HepG2 (cell line): ENCODE measurements at regions not wholly inside any gene's neighbourhood (a gene's known extent, or its start where the extent isn't known, plus 50 kb on each side); places are given as distances from the start of the nearest gene placed in this dataset.

Experiments
- ATAC-seq: fragments of 200-7000 bp; cut with Tn5 transposase; 3 replicates; pipeline ENCODE4 v1.9.1; 2020; ENCODE audit warnings: mild to moderate bottlenecking, moderate library complexity
- BruUV-seq: library from RNA; stranded (reverse); fragments of 400-500 nt; replicated peaks from 2 replicates; lab custom pipeline; 2021; lab: Mats Ljungman, UMichigan
- CTCF ChIA-PET: fragments of 300-600 bp; formaldehyde crosslinking; extraction: SDS; loops from one replicate; lab custom pipeline; 2021; ENCODE audit warnings: low total read pairs, inconsistent platforms, low intra/inter-chr PET ratio; lab: Yijun Ruan, JAX
- POLR2A ChIA-PET: fragments of 350-600 bp; sonication (Branson Sonifier 250); formaldehyde crosslinking; loops from one replicate; lab custom pipeline; 2020; ENCODE audit warnings: antibody characterized with exemption, inconsistent platforms; lab: Yijun Ruan, JAX
- DNase-seq: peaks from one replicate; pipeline ENCODE4 v3.0.0-alpha.2; 2015; ENCODE audit warnings: low spot score
- FAIRE-seq: peaks from 3 replicates; lab custom pipeline; 2011; peaks lifted over from hg19 to GRCh38; lab: Jason Lieb, UNC
- H2AFZ ChIP-seq: one replicate; pipeline ENCODE4 v1.6.1; 2011; ENCODE audit warnings: low read length, inconsistent platforms
- H3K27ac ChIP-seq: fragments of 300-600 bp; 3 replicates; pipeline ENCODE4 v1.8.0; 2011; ENCODE audit warnings: mixed run types, mild to moderate bottlenecking, mixed read lengths, low read length, inconsistent platforms; ENCODE audit not compliant: insufficient read depth; ENCODE audit errors: extremely low read length
- H3K27me3 ChIP-seq, 2 experiments: fragments of 200-600 bp in 1 of 2; 2 replicates in 1 of 2; 3 replicates in 1 of 2; pipeline versions ENCODE4 v1.6.0 to v1.8.0; 2011; ENCODE audit warnings: low read length in 2 of 2, mild to moderate bottlenecking in 2 of 2, moderate library complexity in 2 of 2, inconsistent platforms in 1 of 2; ENCODE audit not compliant: insufficient read depth in 2 of 2, control insufficient read depth in 1 of 2
- H3K36me3 ChIP-seq, 2 experiments: fragments of 200-600 bp in 1 of 2; replicated peaks in 1 of 2; 2 replicates in 1 of 2; 3 replicates in 1 of 2; pipeline versions ENCODE4 v1.5.1 to v1.8.0; 2011; ENCODE audit warnings: low read length in 2 of 2, inconsistent platforms in 1 of 2; ENCODE audit not compliant: insufficient read depth in 2 of 2, control insufficient read depth in 1 of 2
- H3K4me1 ChIP-seq: 2 replicates; pipeline ENCODE4 v1.5.1; 2012; ENCODE audit warnings: low read length, inconsistent platforms; ENCODE audit not compliant: insufficient read depth
- H3K4me2 ChIP-seq: 2 replicates; pipeline ENCODE4 v1.6.0; 2011; ENCODE audit warnings: low read depth, low read length, inconsistent platforms
- H3K4me3 ChIP-seq, 3 experiments: fragments of 200-600 bp in 1 of 3; sonication (generic), shearing (Covaris generic) in 1 of 3; replicated peaks in 1 of 3; 2 replicates each; pipeline ENCODE4 v1.5.1; 2011 to 2016; ENCODE audit warnings: low read length in 3 of 3, inconsistent platforms in 2 of 3, low read depth in 2 of 3, mild to moderate bottlenecking in 2 of 3, control low read depth in 1 of 3, mixed read lengths in 1 of 3; ENCODE audit not compliant: insufficient read depth in 1 of 3
- H3K79me2 ChIP-seq: one replicate; pipeline ENCODE4 v1.6.1; 2011; ENCODE audit warnings: low read length, inconsistent platforms; ENCODE audit not compliant: insufficient read depth
- H3K9ac ChIP-seq: 2 replicates; pipeline ENCODE4 v1.6.0; 2011; ENCODE audit warnings: mild to moderate bottlenecking, low read depth, low read length, inconsistent platforms; ENCODE audit not compliant: insufficient read depth
- H3K9me3 ChIP-seq: 2 replicates; pipeline ENCODE4 v1.5.1; 2012; ENCODE audit warnings: mild to moderate bottlenecking, low read length
- H4K20me1 ChIP-seq: 2 replicates; pipeline ENCODE4 v1.6.0; 2011; ENCODE audit warnings: inconsistent platforms, mild to moderate bottlenecking, low read length, moderate library complexity; ENCODE audit not compliant: insufficient read depth
- ARID3A ChIP-seq: IDR thresholded peaks from 2 replicates; pipeline ENCODE4 v1.6.1; 2012; ENCODE audit warnings: low read depth, low read length, improper control_type of control experiment
- FOXK1 ChIP-seq: sonication (generic); formaldehyde crosslinking; IDR thresholded peaks from 2 replicates; pipeline ENCODE4 v1.4.0; 2020; ENCODE audit warnings: low read depth, missing genetic modification reagents, borderline replicate concordance
- PCBP2 ChIP-seq: fragments of 200-400 bp; formaldehyde crosslinking; optimal IDR thresholded peaks from 2 replicates; pipeline ENCODE3; 2018; ENCODE audit warnings: low read length, low read depth; ENCODE audit not compliant: poor library complexity, severe bottlenecking
- TAF15 ChIP-seq: fragments of 200-400 bp; formaldehyde crosslinking; IDR thresholded peaks from one replicate; pipeline ENCODE4 v1.6.1; 2018; ENCODE audit warnings: mild to moderate bottlenecking, low read depth, low read length; ENCODE audit not compliant: poor library complexity, severe bottlenecking
- ZNF704 ChIP-seq: sonication (generic); formaldehyde crosslinking; IDR thresholded peaks from 2 replicates; pipeline ENCODE4 v1.8.1; 2023; ENCODE audit warnings: mild to moderate bottlenecking, inconsistent platforms, moderate library complexity, missing genetic modification reagents, borderline replicate concordance
- ZNF749 ChIP-seq: sonication (generic); formaldehyde crosslinking; IDR thresholded peaks from 2 replicates; pipeline ENCODE4 v1.8.0; 2022; ENCODE audit warnings: mild to moderate bottlenecking, missing genetic modification reagents, moderate library complexity, borderline replicate concordance
- ZNF841 ChIP-seq: sonication (generic); formaldehyde crosslinking; IDR thresholded peaks from 2 replicates; pipeline ENCODE4 v1.8.1; 2023; ENCODE audit warnings: missing genetic modification reagents, borderline replicate concordance
- ZNF891 ChIP-seq: sonication (generic); formaldehyde crosslinking; IDR thresholded peaks from 2 replicates; pipeline ENCODE4 v1.5.0; 2020; ENCODE audit warnings: mild to moderate bottlenecking, missing genetic modification reagents
- WGBS: methylation state at CpG from one replicate; pipeline ENCODE4 v1.1.6; 2017; ENCODE audit warnings: low lambda C conversion rate; 5-methylcytosine and 5-hydroxymethylcytosine counted together
- in situ Hi-C: cut with HindIII; loops from 2 replicates; pipeline ENCODE4 v1.10.0; 2017; ENCODE audit warnings: low pct_unique_long_range_greater_than_20kb; ENCODE audit not compliant: extremely low pct_ligation_motif_present
- intact Hi-C: fragments of 100-400 bp; cut with micrococcal nuclease; formaldehyde crosslinking; loops from one replicate; pipeline ENCODE4 v1.10.0; 2022; ENCODE audit not compliant: unreplicated experiment

- in situ Hi-C loops: no loop called here
- Histone ChIP-seq H3K9ac (no peak overlapping the region), H2AFZ (no peak overlapping the region), H3K27me3 (no peaks in the 10 kb centered on the region; a peak in 1 of 5 replicates), H3K27ac (no peak overlapping the region), H3K4me3 (no peak overlapping the region), H3K36me3 (no peaks in the 10 kb centered on the region), H3K4me1 (no peaks in the 10 kb centered on the region), H3K4me2 (no peak overlapping the region), H3K79me2 (no peaks in the 10 kb centered on the region), H3K9me3 (peaks cover 20% of the 10 kb centered on the region), H4K20me1 (no peaks in the 10 kb centered on the region)
- 0% methylated on average over 3 of the region's 7 CpGs for WGBS
- DNase-seq: no peak
- no peak for ATAC-seq
- BruUV-seq: no TSS peak
- intact Hi-C loops: no loop called here
- ChIA-PET CTCF (no interaction called here), POLR2A (no interaction called here)
- no peak for TF ChIP-seq ZNF749
- no peak for TF ChIP-seq ZNF704 (CRISPR knock-in tag)
- TF ChIP-seq FOXK1 (CRISPR knock-in tag): no peak
- no peak for TF ChIP-seq ZNF891
- TF ChIP-seq ZNF841 (CRISPR knock-in tag): no peak
- TF ChIP-seq PCBP2: no peak
- no peak for TF ChIP-seq TAF15
- TF ChIP-seq ARID3A: no peak
- no peak for FAIRE-seq
Observed at GRCh38 chr16:86167061-86167460, 268.1 kb downstream of the IRF8 start.
